ENCODE measurements at regions not wholly inside any gene's neighbourhood (a gene's known extent, or its start where the extent isn't known, plus 50 kb on each side); places are given as distances from the start of the nearest gene placed in this dataset.

DNA sequence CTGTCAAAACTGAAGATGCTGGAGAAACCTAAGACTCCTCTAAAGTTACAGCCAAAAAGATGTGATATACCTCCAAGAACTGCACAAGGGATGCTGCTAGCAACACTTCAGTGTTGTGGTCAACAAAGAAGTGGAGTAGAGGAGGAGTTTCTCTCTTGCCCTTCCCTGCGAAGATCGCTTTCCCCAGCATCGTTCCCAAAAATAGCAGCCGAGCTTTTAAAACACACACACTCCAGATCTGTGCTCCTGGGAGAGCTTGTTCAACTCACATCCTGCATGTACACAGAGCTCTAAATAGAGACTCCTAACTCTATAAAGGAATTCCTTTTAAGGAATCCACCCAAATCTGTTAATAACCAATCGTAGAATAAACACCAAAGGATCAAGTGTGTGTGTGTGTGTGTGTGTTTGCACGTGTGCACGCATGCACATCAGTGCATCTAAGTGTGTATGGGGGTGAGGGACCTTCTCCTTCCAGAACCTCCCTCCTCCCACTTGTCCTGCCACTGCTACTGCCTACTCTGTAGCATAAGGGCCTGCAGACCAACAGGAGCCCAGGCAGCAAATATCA lies 58.5 kb downstream of the PSMG1 start:
- Histone ChIP-seq H3F3A (ENCODE audit: insufficient read depth, low read depth) (no peaks in the 10 kb centered on the region), H3K9me2 (ENCODE audit: insufficient read depth) (no peaks in the 10 kb centered on the region), H3K4me3 (no peak overlapping the region), H3K36me3 (ENCODE audit: low read depth) (no peaks in the 10 kb centered on the region), H3K27me3 (ENCODE audit: insufficient read depth, low read depth) (no peaks in the 10 kb centered on the region), H3K4me1 (replicated peaks; ENCODE audit: insufficient read depth) (no peaks in the 10 kb centered on the region), H3K27ac (no peak overlapping the region), H3K9me3 (ENCODE audit: insufficient read depth, low read depth) (no peaks in the 10 kb centered on the region), H2AFZ (no peak overlapping the region), H3K79me2 (ENCODE audit: low read depth) (no peaks in the 10 kb centered on the region), H3K4me2 (no peak overlapping the region), H4K20me1 (ENCODE audit: insufficient read depth) (no peaks in the 10 kb centered on the region)
- no TSS peak for BruUV-seq (replicated peaks)
- POLR2A ChIA-PET (ENCODE audit: unreplicated experiment), result no interaction called here
- CTCF ChIA-PET, result no interaction called here
- intact Hi-C loops (cut with micrococcal nuclease; ENCODE audit: unreplicated experiment), result loop anchor here (5.0 kb wide), 2 partner anchors 102 to 212 kb away; no protein-coding TSS in a partner anchor
- TF ChIP-seq, protein P1, sequence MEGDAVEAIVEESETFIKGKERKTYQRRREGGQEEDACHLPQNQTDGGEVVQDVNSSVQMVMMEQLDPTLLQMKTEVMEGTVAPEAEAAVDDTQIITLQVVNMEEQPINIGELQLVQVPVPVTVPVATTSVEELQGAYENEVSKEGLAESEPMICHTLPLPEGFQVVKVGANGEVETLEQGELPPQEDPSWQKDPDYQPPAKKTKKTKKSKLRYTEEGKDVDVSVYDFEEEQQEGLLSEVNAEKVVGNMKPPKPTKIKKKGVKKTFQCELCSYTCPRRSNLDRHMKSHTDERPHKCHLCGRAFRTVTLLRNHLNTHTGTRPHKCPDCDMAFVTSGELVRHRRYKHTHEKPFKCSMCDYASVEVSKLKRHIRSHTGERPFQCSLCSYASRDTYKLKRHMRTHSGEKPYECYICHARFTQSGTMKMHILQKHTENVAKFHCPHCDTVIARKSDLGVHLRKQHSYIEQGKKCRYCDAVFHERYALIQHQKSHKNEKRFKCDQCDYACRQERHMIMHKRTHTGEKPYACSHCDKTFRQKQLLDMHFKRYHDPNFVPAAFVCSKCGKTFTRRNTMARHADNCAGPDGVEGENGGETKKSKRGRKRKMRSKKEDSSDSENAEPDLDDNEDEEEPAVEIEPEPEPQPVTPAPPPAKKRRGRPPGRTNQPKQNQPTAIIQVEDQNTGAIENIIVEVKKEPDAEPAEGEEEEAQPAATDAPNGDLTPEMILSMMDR (conservative IDR thresholded peaks at IDR 0.05), result no peak
- TF ChIP-seq EZH2 (IDR thresholded peaks at IDR 0.05; ENCODE audit: low read depth), result no peak
- no peak for DNase-seq

DNA sequence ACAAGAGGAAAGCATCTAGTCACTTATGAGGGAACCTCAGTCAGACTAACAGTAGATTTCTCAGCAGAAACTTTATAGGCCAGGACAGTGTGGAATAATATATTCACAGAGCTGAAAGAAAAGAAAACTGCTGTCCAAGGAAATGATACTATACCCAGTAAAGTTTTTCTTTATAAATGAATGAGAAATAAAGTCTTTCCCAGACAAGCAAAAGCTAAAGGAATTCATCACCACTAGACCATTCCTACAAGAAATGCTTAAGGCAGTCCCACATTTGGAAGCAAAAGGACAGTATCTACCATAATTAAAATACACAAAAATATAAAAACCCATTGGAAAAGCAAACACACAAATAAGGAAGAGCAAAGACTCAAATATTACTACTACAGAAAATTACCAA lies 59.9 kb downstream of the PSMG1 start:
- Histone ChIP-seq H3K4me2 (no peak overlapping the region), H3K79me2 (ENCODE audit: low read depth) (no peaks in the 10 kb centered on the region), H3K9me2 (ENCODE audit: insufficient read depth) (no peaks in the 10 kb centered on the region), H3K27me3 (ENCODE audit: insufficient read depth, low read depth) (no peaks in the 10 kb centered on the region), H3K4me3 (no peak overlapping the region), H3F3A (ENCODE audit: insufficient read depth, low read depth) (no peaks in the 10 kb centered on the region), H4K20me1 (ENCODE audit: insufficient read depth) (no peaks in the 10 kb centered on the region), H3K27ac (no peak overlapping the region), H3K4me1 (replicated peaks; ENCODE audit: insufficient read depth) (no peaks in the 10 kb centered on the region), H3K9me3 (ENCODE audit: insufficient read depth, low read depth) (no peaks in the 10 kb centered on the region), H2AFZ (no peak overlapping the region), H3K36me3 (ENCODE audit: low read depth) (no peaks in the 10 kb centered on the region)
- BruUV-seq (replicated peaks), result no TSS peak
- ChIA-PET POLR2A (ENCODE audit: unreplicated experiment) (no interaction called here), CTCF (no interaction called here)
- intact Hi-C loops (cut with micrococcal nuclease; ENCODE audit: unreplicated experiment), result no loop called here
- TF ChIP-seq, protein P1 (conservative IDR thresholded peaks at IDR 0.05), result no peak
- no peak for TF ChIP-seq EZH2 (IDR thresholded peaks at IDR 0.05; ENCODE audit: low read depth)
- DNase-seq, result no peak

DNA sequence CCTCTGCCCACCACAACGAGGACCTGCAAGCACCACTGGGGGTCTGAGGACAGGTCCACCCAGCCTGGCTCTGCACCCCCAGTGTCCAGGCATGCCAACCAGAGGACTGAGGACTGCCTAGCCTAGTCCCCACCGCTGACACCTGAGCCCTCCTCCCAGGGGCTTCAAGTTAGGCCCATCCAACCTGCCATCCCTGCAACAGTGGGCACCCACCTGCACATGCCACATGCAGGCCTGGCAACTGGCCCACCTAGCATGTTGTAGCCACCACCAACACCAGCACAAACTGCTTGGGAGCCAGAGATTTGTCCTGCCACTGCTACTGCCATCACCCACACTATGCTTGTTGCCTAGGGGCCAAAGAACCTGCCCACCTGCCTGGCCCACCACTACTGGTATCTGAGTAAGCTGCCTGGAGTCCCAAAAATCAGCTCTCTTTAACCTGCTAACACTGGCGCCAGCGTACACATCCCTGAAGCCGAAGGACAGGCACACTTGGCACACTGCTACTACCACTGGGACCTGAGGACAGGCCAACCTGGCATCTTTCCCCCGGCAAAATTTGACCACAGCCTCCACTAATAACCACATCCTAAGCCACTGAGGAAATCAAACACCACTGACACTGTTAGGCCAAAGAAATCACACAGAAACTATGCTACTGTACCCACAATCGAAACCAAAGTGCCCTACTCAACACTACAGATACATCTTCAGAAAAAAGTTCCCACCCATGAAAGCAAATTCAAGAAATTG lies 61.5 kb downstream of the PSMG1 start:
- no peak overlapping the region for H3K27ac ChIP-seq
- intact Hi-C loops (cut with micrococcal nuclease; ENCODE audit: unreplicated experiment), result no loop called here
- no TSS peak for BruUV-seq (replicated peaks)

More for the DNA sequence above, 61.5 kb downstream of the PSMG1 start:
- Histone ChIP-seq H3K27me3 (ENCODE audit: insufficient read depth, low read depth) (no peaks in the 10 kb centered on the region), H4K20me1 (ENCODE audit: insufficient read depth) (no peaks in the 10 kb centered on the region), H3K79me2 (ENCODE audit: low read depth) (no peaks in the 10 kb centered on the region), H2AFZ (no peak overlapping the region), H3F3A (ENCODE audit: insufficient read depth, low read depth) (no peaks in the 10 kb centered on the region), H3K9me2 (ENCODE audit: insufficient read depth) (no peaks in the 10 kb centered on the region), H3K9me3 (ENCODE audit: insufficient read depth, low read depth) (no peaks in the 10 kb centered on the region), H3K4me1 (replicated peaks; ENCODE audit: insufficient read depth) (no peaks in the 10 kb centered on the region), H3K4me3 (no peak overlapping the region), H3K36me3 (ENCODE audit: low read depth) (no peaks in the 10 kb centered on the region), H3K4me2 (no peak overlapping the region)
- no peak for DNase-seq
- ChIA-PET POLR2A (ENCODE audit: unreplicated experiment) (no interaction called here), CTCF (no interaction called here)
- TF ChIP-seq, protein P1 (conservative IDR thresholded peaks at IDR 0.05), result no peak
- TF ChIP-seq EZH2 (IDR thresholded peaks at IDR 0.05; ENCODE audit: low read depth), result no peak

All from PC-9 (cell line).